HAP-1 (cell line): ENCODE measurements at regions not wholly inside any gene's neighbourhood (a gene's known extent, or its start where the extent isn't known, plus 50 kb on each side); places are given as distances from the start of the nearest gene placed in this dataset.
"Not testable (repeated sequence)": the region's sequence is repeated elsewhere in the genome, so short reads cannot be mapped to it uniquely, and the experiment has no call there.

ENCODE experiments used
- DNase-seq, 2 experiments: peaks; one replicate each; pipeline ENCODE4 v3.0.0-alpha.2; 2016 to 2020; ENCODE audit warnings: low spot score in 2 of 2
- H3K27me3 ChIP-seq: fragments of 250-450 bp; sonication (Bioruptor Pico); 2 replicates; pipeline ENCODE4 v1.5.1; 2020; ENCODE audit warnings: low read depth, mild to moderate bottlenecking, moderate library complexity
- H3K36me3 ChIP-seq: fragments of 250-450 bp; sonication (Bioruptor Pico); replicated peaks from 2 replicates; pipeline ENCODE4 v1.5.1; 2020; ENCODE audit warnings: mild to moderate bottlenecking
- H3K4me1 ChIP-seq: fragments of 250-450 bp; sonication (Bioruptor Pico); 2 replicates; pipeline ENCODE4 v1.5.1; 2020; ENCODE audit warnings: mild to moderate bottlenecking
- H3K4me3 ChIP-seq: fragments of 250-450 bp; sonication (Bioruptor Pico); 2 replicates; pipeline ENCODE4 v1.5.1; 2020; ENCODE audit warnings: mild to moderate bottlenecking, moderate library complexity
- H3K9me3 ChIP-seq: fragments of 250-450 bp; sonication (Bioruptor Pico); 2 replicates; pipeline ENCODE4 v1.5.1; 2020; ENCODE audit warnings: mild to moderate bottlenecking, moderate library complexity
- in situ Hi-C: fragments of 300-500 bp; cut with MboI; formaldehyde crosslinking; loops from 3 replicates; pipeline ENCODE4 v1.14.3; 2020; ENCODE audit warnings: low sequenced_read_pairs, inconsistent platforms, mixed read lengths

DNA sequence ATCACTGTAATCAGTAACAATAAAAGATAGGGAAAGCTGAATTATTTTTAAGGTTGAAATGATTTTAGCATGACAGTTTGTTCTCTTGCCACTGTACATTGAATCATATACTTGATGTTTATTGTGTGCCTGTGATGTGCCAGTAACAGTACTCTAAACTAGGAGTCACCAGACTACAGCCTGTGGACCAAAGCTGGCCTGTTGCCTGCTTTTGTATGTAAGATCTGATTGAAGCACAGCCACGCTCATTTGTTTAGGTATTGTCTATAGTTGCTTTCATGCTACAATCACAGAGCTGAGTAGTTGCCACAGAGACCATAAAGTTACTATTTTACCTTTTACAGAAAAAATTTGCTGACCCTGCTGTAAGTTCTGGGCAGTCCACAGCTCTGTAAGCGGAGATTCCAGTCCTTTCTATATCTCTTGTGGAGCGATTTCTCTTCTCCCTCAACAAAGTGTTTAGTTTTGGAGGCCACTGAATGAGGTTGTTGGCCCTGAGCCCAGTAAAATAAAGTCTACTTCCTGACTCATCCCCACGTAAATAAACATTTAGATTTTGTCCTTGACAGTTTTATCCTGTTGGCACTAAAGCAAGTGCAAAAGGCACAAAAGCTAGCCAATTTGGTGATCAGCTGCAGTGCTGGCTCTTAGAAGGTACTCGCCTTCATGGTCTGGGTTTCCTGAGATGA, 173.7 kb upstream of the VKORC1L1 start:
- H3K9me3 ChIP-seq, H3K4me3 ChIP-seq, H3K27me3 ChIP-seq, DNase-seq, in situ Hi-C loops, H3K36me3 ChIP-seq, H3K4me1 ChIP-seq: not testable (repeated sequence)

- H3K9me3 ChIP-seq, in situ Hi-C loops: not testable (repeated sequence)
Observed at GRCh38 chr7:65699715-65700356, 173.0 kb upstream of the VKORC1L1 start.

GRCh38 chr7:65719123-65719798, 153.6 kb upstream of the VKORC1L1 start:
- H3K36me3 ChIP-seq, H3K4me3 ChIP-seq, H3K9me3 ChIP-seq, H3K27me3 ChIP-seq, H3K4me1 ChIP-seq, in situ Hi-C loops, DNase-seq: not testable (repeated sequence)

More at GRCh38 chr7:65699715-65700356, 173.0 kb upstream of the VKORC1L1 start:
- not testable (repeated sequence) for H3K4me3 ChIP-seq, H3K4me1 ChIP-seq, DNase-seq, H3K27me3 ChIP-seq, H3K36me3 ChIP-seq

- in situ Hi-C loops: no loop called here
- DNase-seq: peak; percentile 40 to 77
Observed at GRCh38 chr7:65722361-65722792, 150.5 kb upstream of the VKORC1L1 start.

GRCh38 chr7:65727182-65727581, 145.7 kb upstream of the VKORC1L1 start:
- DNase-seq, H3K36me3 ChIP-seq, H3K4me1 ChIP-seq, H3K9me3 ChIP-seq, H3K27me3 ChIP-seq, in situ Hi-C loops, H3K4me3 ChIP-seq: not testable (repeated sequence)

More at GRCh38 chr7:65722361-65722792, 150.5 kb upstream of the VKORC1L1 start:
- H3K9me3 ChIP-seq: no peaks in the 10 kb centered on the region
- no peaks in the 10 kb centered on the region for H3K4me1 ChIP-seq
- H3K4me3 ChIP-seq: no peak overlapping the region
- no peaks in the 10 kb centered on the region for H3K27me3 ChIP-seq
- no peaks in the 10 kb centered on the region for H3K36me3 ChIP-seq

GRCh38 chr7:65731129-65731528, 141.7 kb upstream of the VKORC1L1 start:
- no peak for DNase-seq
- in situ Hi-C loops: no loop called here
- no peak overlapping the region for H3K4me3 ChIP-seq
- H3K4me1 ChIP-seq: peaks cover 5% of the 10 kb centered on the region; the same call in 1 of the 2 replicates
- H3K27me3 ChIP-seq: no peaks in the 10 kb centered on the region
- H3K9me3 ChIP-seq: no peaks in the 10 kb centered on the region
- H3K36me3 ChIP-seq: 0 out of 2 replicates have a peak, but pooled peaks cover 3% of the 10 kb centered on the region

GRCh38 chr7:65731562-65732035, 141.3 kb upstream of the VKORC1L1 start:
- no peak for DNase-seq

DNA sequence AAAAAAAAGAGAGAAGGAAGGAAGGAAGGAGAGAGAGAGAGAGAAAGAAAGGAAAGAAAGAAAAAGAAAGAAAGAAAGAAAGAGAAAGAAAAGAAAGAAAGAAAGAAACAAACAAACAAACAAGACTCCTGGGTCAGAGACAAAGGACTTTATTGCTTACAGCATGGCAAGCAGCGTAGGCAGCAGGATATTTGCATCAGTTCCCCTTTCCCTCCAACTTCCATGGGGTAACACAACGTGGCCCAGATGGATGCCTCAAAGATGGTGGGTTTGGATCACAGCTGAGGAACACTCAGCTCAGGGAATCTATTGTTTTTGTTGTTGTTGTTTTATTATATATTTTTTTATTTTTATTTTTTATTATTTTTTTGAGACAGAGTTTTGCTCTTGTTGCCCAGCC, 128.5 kb upstream of the VKORC1L1 start:
- in situ Hi-C loops: no loop called here
- no peaks in the 10 kb centered on the region for H3K27me3 ChIP-seq
- H3K36me3 ChIP-seq: 0 out of 2 replicates have a peak, but pooled peaks cover 4% of the 10 kb centered on the region
- no peak for DNase-seq
- H3K4me3 ChIP-seq: no peak overlapping the region
- H3K9me3 ChIP-seq: no peaks in the 10 kb centered on the region
- peaks cover 5% of the 10 kb centered on the region for H3K4me1 ChIP-seq

More at GRCh38 chr7:65731562-65732035, 141.3 kb upstream of the VKORC1L1 start:
- Histone ChIP-seq H3K4me3 (no peak overlapping the region), H3K27me3 (no peaks in the 10 kb centered on the region), H3K9me3 (no peaks in the 10 kb centered on the region), H3K4me1 (peaks cover 5% of the 10 kb centered on the region; the same call in 1 of the 2 replicates), H3K36me3 (0 out of 2 replicates have a peak, but pooled peaks cover 3% of the 10 kb centered on the region)
- in situ Hi-C loops: no loop called here

GRCh38 chr7:65746398-65746669, 126.5 kb upstream of the VKORC1L1 start:
- DNase-seq: no peak
- Histone ChIP-seq H3K36me3 (peaks cover 6% of the 10 kb centered on the region; the same call in 1 of the 2 replicates), H3K27me3 (no peaks in the 10 kb centered on the region), H3K9me3 (no peaks in the 10 kb centered on the region), H3K4me1 (peaks cover 12% of the 10 kb centered on the region), H3K4me3 (no peak overlapping the region)
- in situ Hi-C loops: no loop called here

- H3K27me3 ChIP-seq: no peaks in the 10 kb centered on the region
- no peak overlapping the region for H3K4me3 ChIP-seq
- H3K4me1 ChIP-seq: peaks cover 16% of the 10 kb centered on the region
- H3K9me3 ChIP-seq: no peaks in the 10 kb centered on the region
- no peak for DNase-seq
- peaks cover 23% of the 10 kb centered on the region for H3K36me3 ChIP-seq
- in situ Hi-C loops: no loop called here
Observed at GRCh38 chr7:65749039-65749438, 123.8 kb upstream of the VKORC1L1 start.

DNA sequence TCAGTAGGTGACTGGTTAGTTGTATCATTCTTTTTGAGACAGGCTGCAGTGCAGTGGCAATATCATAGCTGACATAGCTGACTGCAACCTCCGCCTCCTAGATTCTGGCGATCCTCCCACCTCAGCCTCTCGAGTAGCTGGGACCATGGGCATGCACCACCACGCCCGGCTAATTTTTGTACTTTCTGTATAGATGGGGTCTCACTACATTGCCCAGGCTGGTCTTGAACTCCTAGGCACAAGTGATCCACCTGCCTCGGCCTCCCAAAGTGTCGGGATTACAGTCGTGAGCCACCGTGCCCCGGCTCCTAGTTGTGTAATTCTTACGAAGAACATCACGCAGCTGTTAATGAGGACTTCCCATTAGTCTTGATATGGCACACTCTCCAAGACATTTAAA, 123.4 kb upstream of the VKORC1L1 start:
- Histone ChIP-seq H3K4me3 (peak overlapping the region; percentile 80), H3K27me3 (no peaks in the 10 kb centered on the region), H3K9me3 (no peaks in the 10 kb centered on the region), H3K36me3 (peaks cover 23% of the 10 kb centered on the region), H3K4me1 (peaks cover 16% of the 10 kb centered on the region)
- in situ Hi-C loops: no loop called here
- no peak for DNase-seq

- H3K4me3 ChIP-seq: peak overlapping the region; percentile 80
- H3K4me1 ChIP-seq: peaks cover 11% of the 10 kb centered on the region
- no peaks in the 10 kb centered on the region for H3K27me3 ChIP-seq
- peak; percentile 87 to 92 for DNase-seq
- no peaks in the 10 kb centered on the region for H3K9me3 ChIP-seq
- in situ Hi-C loops: loop anchor here (5.0 kb wide), 1 partner anchor 688 kb away; no protein-coding TSS in a partner anchor
- H3K36me3 ChIP-seq: peaks cover 23% of the 10 kb centered on the region
Observed at GRCh38 chr7:65750511-65751344, 122.1 kb upstream of the VKORC1L1 start.

DNA sequence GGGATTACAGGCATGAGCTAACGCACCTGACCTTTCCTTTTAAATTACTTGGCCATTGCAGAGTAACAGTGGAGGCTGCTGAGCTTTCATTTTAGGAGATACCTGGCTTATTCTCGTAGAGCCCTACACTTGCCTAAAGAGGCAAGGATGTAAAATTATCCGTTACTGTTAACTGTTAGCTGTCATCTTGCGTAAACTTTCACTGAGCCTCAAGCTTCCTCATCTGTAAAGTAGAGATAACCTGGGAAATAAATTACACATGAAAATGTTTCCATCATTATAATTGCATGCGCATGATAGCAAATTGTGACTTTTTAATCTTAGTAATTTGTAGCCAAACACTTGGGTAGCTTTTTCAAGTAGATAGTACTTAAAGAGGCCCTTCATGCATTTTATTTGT, 118.8 kb upstream of the VKORC1L1 start:
- peaks cover 11% of the 10 kb centered on the region for H3K4me1 ChIP-seq
- not testable (repeated sequence) for H3K9me3 ChIP-seq, H3K4me3 ChIP-seq, H3K27me3 ChIP-seq, DNase-seq
- peaks cover 32% of the 10 kb centered on the region for H3K36me3 ChIP-seq
- in situ Hi-C loops: loop anchor here (5.0 kb wide), 1 partner anchor 692 kb away; no protein-coding TSS in a partner anchor
